ENCODE measurements at regions not wholly inside any gene's neighbourhood (a gene's known extent, or its start where the extent isn't known, plus 50 kb on each side); places are given as distances from the start of the nearest gene placed in this dataset.
"Not testable (repeated sequence)": the region's sequence is repeated elsewhere in the genome, so short reads cannot be mapped to it uniquely, and the experiment has no call there.

DNA sequence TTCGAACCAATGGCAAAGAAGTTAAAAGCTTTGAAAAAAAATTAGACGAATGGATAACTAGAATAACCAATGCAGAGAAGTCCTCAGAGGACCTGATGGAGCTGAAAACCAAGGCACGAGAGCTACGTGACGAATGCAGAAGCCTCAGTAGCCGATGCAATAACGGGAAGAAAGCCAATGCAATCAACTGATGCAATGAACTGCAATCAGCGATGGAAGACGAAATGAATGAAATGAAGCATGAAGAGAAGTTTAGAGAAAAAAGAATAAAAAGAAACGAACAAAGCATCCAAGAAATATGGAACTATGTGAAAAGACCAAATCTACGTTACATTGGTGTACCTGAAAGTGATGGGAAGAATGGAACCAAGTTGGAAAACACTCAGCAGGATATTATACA lies 52.6 kb upstream of the MRPS30 start:
- not testable (repeated sequence) for DNase-seq

DNA sequence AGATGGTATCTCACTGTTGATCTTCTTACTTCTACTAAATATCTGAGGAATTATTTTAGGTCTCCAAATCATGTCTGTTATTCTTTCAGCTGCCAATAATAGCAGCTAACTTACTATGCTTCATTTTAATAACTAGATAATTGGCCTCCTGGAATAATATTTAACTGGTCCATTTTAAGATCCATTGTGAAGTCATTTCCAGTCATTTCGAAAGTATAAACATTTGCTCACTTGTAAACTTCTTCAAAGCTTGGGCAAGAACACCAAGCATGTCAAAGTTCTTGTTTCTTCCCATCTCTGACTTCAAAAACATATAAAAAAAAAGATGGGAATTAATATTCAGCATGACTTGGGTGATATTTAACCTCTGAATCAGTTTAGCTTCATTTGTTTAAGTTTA lies 61.4 kb upstream of the MRPS30 start:
- DNase-seq: no peak

DNA sequence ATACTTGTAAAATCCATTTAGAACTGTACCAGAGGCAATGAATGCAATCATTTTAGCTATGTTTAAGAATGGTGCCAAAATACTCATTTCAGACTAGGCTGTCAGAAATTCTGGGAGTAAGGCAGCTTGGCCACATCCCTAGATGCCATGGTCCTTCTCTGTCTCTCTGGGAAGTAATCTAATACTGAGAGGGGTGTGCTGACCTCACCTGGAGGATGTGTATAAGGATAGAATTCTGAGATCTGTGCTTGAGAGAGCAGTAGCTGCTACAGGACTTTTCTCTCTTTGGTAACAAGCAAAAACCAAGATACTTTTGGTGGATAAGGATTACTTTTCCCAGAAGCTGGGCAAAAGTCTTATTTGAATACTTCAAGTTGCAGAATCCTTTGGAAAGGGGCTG lies 68.1 kb upstream of the MRPS30 start:
- no peak for DNase-seq

DNA sequence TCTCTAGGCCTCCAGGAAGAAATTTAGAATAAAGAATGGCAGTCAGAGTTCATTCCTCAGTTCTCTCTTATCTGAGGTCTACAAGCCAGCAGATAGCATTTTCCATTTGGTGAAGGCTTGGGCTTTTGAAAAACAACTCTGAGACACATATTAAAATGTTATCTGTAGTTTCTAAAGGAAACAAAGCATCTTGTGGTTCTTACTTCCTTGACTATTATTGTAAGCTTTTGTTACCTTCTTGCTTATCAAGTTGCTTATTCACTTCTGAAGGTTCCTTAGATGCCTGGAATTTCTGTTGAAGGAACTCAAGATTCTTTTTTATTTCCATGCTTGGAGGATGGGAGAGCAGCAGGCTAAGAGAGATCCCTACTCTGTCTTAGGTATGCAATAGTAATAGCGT lies 79.2 kb upstream of the MRPS30 start:
- no peak for DNase-seq

DNA sequence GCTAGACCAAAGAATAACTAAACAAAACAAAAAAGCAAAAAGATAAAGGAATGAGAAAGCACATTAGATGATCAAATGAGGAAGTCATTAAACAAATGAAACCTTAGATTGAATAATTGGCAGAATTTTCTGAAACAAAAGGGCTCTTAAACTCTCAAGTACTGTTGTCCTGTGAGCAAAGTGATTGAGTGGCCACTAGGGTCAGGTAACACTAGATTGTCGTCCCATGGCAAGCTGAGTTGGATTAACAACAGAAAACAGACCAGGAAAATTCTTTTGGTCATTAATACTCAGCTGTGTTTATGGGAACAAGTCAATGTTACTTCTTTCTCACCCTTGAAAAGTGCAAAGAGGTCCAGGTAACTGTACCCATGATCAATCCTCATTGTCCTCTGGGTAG lies 81.6 kb upstream of the MRPS30 start:
- no peak for DNase-seq

DNA sequence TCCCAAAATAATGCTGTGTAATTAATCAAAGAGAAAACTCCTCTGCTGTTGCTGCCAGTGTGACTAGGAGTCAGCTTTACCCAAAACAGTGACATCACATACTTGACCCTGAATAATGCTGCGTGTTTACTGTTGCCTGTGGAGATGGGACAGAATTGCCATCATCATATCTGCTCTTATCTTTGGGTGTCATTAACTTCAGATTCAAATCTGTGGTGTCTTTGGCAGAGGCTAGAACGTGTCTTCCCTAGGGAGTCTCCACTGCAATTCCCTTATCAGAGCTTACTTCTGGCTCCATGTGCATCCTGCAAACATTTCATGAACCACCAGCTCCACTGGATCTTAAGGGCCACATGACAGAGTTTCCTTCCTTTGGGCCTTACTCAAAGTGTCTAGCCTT lies 88.9 kb upstream of the MRPS30 start:
- DNase-seq: no peak

DNA sequence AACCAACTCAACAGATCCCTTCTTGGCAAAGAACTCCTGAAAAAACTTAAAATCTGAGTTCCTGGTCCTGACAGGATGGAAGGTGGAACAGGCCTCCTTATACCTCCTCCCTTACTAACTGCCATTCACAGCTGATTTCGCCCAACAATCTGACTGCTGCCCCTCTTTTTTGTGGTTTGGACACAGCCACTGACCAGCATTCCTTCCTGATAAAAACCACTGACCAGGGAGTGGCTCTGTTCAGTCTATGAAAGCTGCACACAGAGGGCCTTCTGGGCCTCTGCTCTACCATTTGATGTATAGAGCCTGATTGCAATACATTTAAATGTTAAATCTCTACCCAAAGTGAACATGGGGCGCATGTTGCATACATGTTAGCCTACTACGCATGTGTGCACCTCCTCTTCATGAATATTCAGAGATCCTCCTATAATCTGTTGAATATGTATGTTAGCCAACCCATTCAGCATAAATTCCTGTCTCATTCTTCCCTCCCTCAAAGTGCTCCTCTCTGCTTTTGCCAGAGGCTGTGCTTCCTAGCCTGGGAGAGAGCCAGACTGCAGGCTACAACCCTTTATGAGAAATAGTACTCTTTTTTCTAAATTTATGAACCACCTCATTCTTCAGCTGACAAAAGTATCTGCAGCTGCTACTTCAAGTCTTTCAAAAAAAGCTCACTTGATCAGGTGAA lies 93.7 kb upstream of the MRPS30 start:
- DNase-seq: no peak

DNA sequence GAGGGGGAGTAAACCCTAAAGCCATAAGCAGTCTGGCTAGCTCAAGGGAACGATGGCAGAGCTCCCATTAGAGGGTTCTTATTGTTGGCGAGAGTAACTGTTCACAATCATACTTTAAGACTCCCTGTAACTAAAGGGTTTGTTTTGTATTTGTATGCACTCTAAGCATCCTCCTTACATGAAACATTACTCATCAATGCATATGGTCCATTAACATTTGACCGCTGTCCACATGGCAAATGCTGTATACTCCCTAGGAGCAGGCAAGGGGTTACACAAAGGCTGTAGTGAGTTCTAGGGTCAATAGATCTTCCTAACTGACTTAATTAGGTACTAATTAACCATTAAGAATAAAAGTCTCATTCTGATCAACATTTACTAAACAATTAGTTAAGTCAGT lies 95.3 kb upstream of the MRPS30 start:
- DNase-seq: no peak

DNA sequence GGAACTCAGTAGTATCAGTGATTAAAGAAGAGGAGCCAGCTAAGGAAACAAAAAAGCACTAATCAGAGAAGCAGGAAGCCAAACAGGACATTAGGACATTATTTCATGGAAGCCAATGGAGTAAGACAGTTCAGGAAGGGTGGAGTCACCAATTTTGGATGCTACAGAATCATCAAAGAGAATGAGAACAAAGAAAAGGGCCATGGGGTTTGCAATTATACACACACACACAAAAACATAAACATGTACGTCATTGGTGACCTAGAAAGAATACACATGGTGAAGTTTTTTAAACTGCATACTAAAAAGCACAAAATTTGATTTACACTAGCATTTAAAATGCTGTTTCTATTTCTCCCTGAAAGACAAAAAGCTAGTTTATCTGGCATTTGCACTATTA lies 96.8 kb upstream of the MRPS30 start:
- DNase-seq: no peak

DNA sequence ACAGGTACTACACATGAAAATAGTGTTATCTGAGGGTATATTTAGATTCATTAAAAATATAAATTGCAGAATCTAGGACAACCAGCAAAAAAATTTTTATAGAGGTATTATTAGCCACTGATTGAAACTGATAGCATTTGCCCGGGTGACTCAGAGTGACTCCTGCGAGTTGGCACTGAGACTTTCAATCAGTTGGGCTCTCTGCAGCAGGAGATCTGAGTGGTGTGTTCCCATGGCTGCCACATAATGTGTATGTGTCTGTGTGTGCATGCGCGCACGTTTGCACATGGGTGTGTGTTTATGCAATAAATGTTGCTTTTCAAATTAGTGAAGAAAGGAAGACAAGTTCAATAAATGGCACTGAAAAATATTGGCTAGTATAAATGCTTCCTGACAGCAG lies 100.1 kb upstream of the MRPS30 start:
- no peak for DNase-seq

DNA sequence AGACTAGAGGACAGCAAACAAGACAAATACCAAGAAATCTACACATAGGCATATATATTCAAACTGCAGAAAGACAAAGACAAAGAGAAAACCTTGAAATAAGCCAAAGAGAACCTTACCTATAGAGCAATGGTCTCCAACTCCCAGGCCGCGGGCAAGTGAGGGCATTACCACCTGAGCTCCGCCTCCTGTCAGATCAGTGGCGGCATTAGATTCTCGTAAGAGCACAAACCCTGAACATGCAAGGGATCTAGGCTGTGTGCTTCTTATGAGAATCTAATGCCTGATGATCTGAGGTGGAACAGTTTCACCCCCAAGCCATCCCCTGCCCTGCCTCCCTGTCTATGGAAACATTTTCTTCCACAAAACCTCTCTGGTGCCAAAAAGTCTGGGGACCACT lies 101.0 kb upstream of the MRPS30 start:
- DNase-seq: no peak

DNA sequence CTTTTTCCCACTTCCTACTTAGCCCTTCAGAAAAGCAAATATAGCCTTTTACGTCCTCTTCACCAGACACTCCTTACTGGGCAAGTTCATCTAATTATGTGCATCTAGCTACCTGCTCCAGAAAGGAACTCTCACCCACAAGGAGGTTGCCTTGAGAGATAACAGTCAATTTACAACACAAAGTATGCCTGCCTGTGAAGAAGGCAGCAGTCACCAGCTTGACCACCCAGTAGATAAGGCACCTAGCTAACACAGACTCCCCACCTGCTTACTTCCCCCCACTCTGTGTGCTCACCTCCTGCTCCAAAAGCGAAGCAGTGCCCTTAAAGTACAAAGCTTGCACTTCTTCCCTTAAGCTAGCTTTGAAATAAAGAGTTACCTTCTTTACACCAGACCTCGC lies 111.7 kb upstream of the MRPS30 start:
- DNase-seq: no peak

DNA sequence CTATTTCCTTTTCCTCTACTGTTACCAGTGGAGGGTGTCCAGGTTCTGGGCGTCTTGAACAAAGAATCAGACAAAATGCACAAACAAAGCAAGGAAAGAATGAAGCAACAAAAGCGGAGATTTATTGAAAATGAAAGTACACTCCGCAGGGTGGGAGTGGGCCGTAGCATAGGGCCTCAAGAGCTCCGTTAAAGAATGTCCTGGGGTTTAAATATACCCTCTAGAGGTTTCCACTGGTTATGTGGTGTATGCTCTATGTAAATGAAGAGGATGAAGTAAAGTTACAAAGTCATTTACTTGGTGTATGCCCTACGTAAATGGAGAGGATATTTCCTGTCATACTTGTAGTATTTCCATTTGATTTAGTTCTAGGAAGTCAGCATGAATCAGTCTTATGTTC lies 113.5 kb upstream of the MRPS30 start:
- DNase-seq: no peak

DNA sequence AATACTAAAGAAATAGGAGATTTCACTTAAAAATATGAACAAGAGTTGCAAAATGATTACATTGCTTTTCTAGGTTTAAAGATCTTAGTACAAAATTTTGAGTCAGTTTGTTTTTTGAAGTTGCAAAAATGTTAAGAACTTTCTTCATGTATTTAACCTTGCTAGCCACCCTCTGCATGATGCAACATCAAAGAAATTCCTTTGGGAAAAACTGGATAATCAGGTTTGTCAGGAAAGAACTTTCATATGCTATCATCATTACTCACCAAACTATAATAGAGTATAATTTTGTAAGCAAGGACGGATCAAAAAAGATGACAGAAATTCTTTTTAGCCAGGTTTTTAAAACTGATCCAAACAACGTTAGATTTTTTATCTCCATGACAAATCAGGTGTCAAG lies 116.9 kb upstream of the MRPS30 start:
- DNase-seq: no peak

DNA sequence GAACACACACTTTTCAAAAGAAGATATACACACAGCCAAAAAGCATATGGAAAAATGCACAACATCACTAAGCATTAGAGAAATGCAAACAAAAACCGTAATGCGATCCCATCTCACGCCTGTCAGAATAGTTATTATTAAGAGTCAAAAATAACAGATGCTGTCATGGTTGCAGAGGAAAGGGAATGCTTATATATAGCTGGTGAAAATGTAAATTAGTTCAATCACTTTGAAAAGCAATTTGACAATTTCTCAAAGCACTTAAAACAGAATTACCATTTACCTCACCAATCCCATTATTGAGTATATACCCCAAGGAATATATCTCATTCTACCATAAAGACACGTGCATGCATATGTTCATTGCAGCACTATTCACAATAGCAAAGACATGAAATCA lies 126.8 kb upstream of the MRPS30 start:
- DNase-seq: no peak

DNA sequence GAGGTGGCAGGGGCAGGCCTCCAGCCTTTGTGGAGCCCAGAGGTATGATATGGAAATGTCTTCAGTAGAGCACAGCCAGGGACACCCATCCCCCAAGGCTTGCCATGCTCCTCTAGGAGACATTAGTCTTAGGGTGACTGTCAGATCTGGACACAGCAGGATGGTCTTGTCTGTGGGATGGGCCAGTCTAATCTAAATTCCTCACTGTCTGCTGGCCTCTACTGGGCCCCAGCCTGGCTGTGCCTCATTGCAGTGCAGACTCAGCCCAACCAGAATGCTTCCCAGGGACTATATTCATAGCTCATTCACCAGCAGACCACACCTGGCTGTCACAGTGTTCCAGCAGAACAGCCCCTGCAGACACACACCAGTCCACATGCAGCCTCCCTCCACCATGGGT lies 129.5 kb upstream of the MRPS30 start:
- no peak for DNase-seq

DNA sequence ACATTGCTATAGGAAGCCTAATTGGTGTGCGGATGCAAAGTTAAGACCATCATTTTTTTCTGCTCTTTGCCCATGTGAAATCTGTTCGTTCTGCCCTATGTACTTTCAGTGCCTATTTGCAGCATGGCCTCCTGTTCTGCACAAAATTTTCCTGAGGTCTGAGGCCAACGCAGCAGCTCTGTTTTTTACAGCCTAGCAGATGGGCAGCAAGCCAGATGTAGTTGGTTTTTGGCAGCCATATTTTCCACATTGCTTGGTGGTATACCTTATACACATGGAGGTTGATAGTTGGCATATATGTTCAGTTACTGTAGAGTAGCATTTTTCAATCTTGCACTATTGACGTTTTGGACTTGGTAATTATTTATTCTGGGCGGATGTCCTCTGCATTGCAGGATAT lies 133.5 kb upstream of the MRPS30 start:
- DNase-seq: peak; percentile 10

DNA sequence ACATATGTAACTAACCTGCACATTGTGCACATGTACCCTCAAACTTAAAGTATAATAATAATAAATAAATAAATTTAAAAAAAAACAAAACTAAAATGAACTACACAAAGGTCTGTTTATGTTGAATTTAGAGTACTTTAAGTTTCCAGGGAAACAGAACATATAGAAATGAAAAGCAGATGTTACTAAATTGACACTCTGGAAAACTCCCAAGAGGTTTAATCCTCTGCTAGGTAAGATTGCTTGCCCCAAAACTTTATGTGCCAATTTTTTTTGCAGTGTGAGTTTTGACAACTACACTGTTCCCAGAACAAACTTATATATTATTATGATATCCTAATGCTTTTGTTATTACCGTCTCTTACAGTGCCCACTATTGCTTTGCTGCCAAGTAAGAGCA lies 134.3 kb upstream of the MRPS30 start:
- DNase-seq: no peak

DNA sequence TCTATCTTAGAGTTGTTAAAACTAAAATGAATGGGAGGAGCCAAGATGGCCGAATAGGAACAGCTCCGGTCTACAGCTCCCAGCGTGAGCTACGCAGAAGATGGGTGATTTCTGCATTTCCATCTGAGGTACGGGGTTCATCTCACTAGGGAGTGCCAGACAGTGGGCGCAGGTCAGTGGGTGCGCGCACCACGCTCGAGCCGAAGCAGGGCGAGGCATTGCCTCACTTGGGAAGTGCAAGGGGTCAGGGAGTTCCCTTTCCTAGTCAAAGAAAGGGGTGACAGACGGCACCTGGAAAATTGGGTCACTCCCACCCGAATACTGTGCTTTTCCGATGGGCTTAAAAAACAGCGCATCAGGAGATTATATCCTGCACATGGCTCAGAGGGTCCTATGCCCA lies 140.3 kb upstream of the MRPS30 start:
- DNase-seq: not testable (repeated sequence)

DNA sequence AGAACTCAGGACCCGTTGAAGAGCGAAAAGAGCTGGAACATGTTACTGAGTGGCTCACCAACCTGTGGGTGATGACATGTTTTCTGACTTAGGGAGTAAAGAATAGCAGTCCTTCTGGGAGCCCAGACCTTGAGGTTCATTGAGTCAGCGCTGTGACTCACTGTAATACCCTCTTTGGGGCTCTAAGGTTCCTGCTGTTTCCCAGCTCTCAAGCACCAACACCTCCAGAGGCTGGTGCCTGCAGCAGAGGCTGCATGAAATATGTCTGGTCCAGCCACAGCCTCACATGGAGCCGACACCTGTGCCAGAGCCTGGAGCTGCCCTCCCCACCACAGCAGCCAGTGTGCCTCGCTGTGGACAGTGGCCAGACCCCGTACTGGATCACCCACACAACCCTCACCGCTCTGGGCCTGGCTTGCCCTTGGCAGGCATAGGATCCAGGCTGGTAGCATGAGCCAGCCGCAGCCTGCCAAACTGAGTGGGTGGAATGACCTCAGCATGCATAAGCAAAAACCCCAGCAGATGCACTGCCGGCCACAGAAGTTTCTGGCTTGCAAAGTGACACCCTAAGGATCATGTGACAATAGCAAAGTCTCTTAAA lies 143.5 kb upstream of the MRPS30 start:
- DNase-seq: no peak

DNA sequence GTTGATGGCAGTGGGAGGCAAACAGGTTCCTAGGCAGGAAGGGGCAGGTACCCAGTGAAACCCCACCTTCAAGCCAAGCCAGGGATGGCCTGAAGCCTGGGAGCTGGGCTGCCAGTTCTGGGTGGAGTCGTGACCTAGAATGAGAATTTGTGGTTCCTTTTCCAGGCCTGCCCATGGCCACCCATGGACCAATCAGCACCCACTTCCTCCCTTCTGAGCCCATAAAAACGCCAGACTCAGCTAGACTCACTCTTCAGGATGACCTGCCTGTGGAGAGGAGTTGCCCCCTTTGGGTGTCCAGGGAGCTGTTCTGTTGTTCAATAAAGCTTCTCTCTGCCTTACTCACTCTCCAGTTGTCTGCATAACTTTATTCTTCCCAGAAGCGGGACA lies 144.0 kb upstream of the MRPS30 start:
- no peak for DNase-seq

DNA sequence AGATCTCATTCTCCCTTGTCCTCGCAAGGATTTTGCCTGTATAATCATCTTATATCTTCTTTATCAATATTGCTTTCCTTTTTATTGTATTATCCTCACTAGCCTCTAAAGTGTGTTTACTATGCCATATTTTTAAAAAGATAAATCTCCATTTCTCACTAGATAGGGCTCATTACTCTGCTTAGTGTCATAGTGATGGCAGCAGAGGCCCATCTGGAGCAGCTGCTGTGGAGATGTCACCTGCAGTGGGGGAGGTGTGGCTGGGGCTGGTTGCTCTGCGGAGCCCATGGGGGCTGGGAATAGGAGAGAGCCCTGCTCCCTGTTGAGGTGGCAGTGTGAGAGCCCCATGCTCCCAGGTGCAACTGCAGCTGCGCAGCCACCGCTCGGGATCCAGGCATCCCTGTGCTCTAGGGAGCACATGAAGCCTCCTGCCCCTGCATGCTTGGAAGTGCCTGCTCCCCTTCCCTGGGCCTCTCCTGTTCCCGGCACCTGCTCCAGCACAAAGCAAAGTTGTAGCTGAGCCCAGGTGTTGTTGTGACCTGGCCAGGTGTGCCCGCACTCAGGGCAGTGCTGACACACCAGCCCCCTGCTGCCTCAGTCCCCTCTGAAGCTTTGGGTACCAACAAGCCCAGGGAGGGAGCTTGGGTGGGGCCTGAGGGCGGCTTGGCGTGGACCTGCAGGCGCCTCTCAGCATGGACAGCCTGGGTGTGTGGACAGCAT lies 144.6 kb upstream of the MRPS30 start:
- peak; percentile 15 for DNase-seq

DNA sequence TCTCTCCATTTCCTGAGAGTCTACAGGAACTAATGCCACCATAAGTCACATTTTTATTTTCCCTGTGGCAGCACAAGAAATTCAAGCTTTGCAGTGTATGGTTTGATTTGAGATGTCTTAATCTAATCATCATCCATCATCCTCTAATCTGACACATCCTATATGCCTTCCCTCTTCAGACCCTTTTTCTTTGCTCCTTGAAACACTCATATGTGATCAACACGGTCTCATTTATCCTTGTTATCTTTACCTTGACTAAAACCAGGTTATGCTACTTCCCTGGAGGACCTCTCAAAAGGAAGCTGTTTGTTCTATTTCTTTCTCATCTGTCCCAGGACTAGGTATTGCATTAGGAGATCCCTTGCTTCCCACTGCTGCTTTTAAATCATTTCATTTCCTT lies 146.9 kb upstream of the MRPS30 start:
- DNase-seq: no peak

DNA sequence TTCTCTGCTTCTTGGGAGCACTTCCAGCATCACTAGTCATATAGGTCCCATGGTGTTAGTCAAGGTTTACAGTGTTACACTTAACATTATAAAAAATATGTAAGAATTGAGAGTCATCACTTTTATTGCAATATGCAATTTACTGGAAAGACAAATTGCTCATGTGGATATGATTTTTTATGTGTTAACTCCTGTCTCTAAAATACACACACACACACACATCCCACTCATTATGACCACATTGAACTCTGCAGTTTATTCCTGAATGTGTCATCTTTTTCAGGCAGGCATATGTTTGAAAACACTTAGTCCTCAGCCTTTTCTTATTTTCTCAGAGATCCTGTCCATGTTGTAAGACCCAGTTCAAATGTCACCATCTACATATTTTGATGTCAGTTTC lies 148.5 kb upstream of the MRPS30 start:
- no peak for DNase-seq

DNA sequence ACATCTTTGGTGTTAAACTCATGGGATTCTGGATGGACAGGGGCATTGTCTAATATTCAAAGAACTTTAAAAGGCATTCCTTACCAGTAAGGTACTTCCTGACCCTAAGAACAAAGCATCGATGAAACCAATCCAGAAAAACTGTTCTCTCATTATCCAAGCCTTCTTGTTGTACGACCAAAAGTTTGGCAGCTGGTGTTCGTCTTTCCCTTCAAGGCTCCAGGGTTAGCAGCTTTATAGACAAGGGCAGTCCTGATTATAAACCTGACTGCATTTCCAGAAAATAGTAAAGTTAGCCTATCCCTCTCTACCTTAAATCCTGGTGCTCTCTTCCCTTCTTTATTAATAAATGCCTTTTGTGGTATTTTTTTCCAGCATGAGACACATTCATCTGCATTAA lies 149.4 kb upstream of the MRPS30 start:
- no peak for DNase-seq
